ENCODE measurements at regions not wholly inside any gene's neighbourhood (a gene's known extent, or its start where the extent isn't known, plus 50 kb on each side); places are given as distances from the start of the nearest gene placed in this dataset.
A peak's percentile ranks its signal among the peaks of the same experiment; 100 is the strongest.

- no peaks in the 10 kb centered on the region for H3K9me3 Mint-ChIP-seq (ENCODE audit: unreplicated experiment)
- no peaks in the 10 kb centered on the region for H3K36me3 Mint-ChIP-seq (ENCODE audit: unreplicated experiment)
- H3K4me1 Mint-ChIP-seq (ENCODE audit: unreplicated experiment): peaks cover 38% of the 10 kb centered on the region
- TF ChIP-seq CTCF (IDR thresholded peaks at IDR 0.05): no peak
- H3K27ac Mint-ChIP-seq (ENCODE audit: unreplicated experiment): peak overlapping the region; percentile 87
- DNase-seq (ENCODE audit: extremely low spot score, unreplicated experiment): no peak
- H3K27me3 Mint-ChIP-seq (ENCODE audit: unreplicated experiment): no peaks in the 10 kb centered on the region
- H3K4me3 Mint-ChIP-seq (ENCODE audit: unreplicated experiment): no peak overlapping the region
Observed at GRCh38 chr1:182149411-182149965, 88.0 kb upstream of the ZNF648 start.

- peak overlapping the region; percentile 1 for H3K27ac Mint-ChIP-seq (ENCODE audit: unreplicated experiment)
- no peaks in the 10 kb centered on the region for H3K36me3 Mint-ChIP-seq (ENCODE audit: unreplicated experiment)
- no peak for DNase-seq (ENCODE audit: extremely low spot score, unreplicated experiment)
- no peak overlapping the region for H3K4me3 Mint-ChIP-seq (ENCODE audit: unreplicated experiment)
- no peaks in the 10 kb centered on the region for H3K9me3 Mint-ChIP-seq (ENCODE audit: unreplicated experiment)
- peaks cover 53% of the 10 kb centered on the region for H3K4me1 Mint-ChIP-seq (ENCODE audit: unreplicated experiment)
- TF ChIP-seq CTCF (IDR thresholded peaks at IDR 0.05): no peak
- H3K27me3 Mint-ChIP-seq (ENCODE audit: unreplicated experiment): no peaks in the 10 kb centered on the region
Observed at GRCh38 chr1:182147951-182148350, 86.4 kb upstream of the ZNF648 start.

- Mint-ChIP-seq H3K9me3 (ENCODE audit: unreplicated experiment) (no peaks in the 10 kb centered on the region), H3K27me3 (ENCODE audit: unreplicated experiment) (no peaks in the 10 kb centered on the region), H3K4me3 (ENCODE audit: unreplicated experiment) (no peak overlapping the region), H3K4me1 (ENCODE audit: unreplicated experiment) (peaks cover 56% of the 10 kb centered on the region), H3K27ac (ENCODE audit: unreplicated experiment) (no peak overlapping the region), H3K36me3 (ENCODE audit: unreplicated experiment) (no peaks in the 10 kb centered on the region)
- DNase-seq (ENCODE audit: extremely low spot score, unreplicated experiment): no peak
- no peak for TF ChIP-seq CTCF (IDR thresholded peaks at IDR 0.05)
Observed at GRCh38 chr1:182147136-182147820, 85.8 kb upstream of the ZNF648 start.

GRCh38 chr1:182146286-182146685, 84.8 kb upstream of the ZNF648 start:
- TF ChIP-seq CTCF (IDR thresholded peaks at IDR 0.05): no peak
- Mint-ChIP-seq H3K27me3 (ENCODE audit: unreplicated experiment) (no peaks in the 10 kb centered on the region), H3K36me3 (ENCODE audit: unreplicated experiment) (no peaks in the 10 kb centered on the region), H3K4me1 (ENCODE audit: unreplicated experiment) (peaks cover 56% of the 10 kb centered on the region), H3K9me3 (ENCODE audit: unreplicated experiment) (no peaks in the 10 kb centered on the region), H3K4me3 (ENCODE audit: unreplicated experiment) (no peak overlapping the region), H3K27ac (ENCODE audit: unreplicated experiment) (peak overlapping the region; percentile 93)
- DNase-seq (ENCODE audit: extremely low spot score, unreplicated experiment): no peak

GRCh38 chr1:182145441-182145840, 83.9 kb upstream of the ZNF648 start:
- H3K36me3 Mint-ChIP-seq (ENCODE audit: unreplicated experiment): no peaks in the 10 kb centered on the region
- TF ChIP-seq CTCF (IDR thresholded peaks at IDR 0.05): no peak
- H3K9me3 Mint-ChIP-seq (ENCODE audit: unreplicated experiment): no peaks in the 10 kb centered on the region
- H3K27me3 Mint-ChIP-seq (ENCODE audit: unreplicated experiment): no peaks in the 10 kb centered on the region
- peaks cover 52% of the 10 kb centered on the region for H3K4me1 Mint-ChIP-seq (ENCODE audit: unreplicated experiment)
- H3K27ac Mint-ChIP-seq (ENCODE audit: unreplicated experiment): peak overlapping the region; percentile 93
- no peak overlapping the region for H3K4me3 Mint-ChIP-seq (ENCODE audit: unreplicated experiment)
- no peak for DNase-seq (ENCODE audit: extremely low spot score, unreplicated experiment)

Measured in osteocyte (in vitro differentiated cells).